Body of pancreas (tissue), 4 donors: ENCODE measurements at regions not wholly inside any gene's neighbourhood (a gene's known extent, or its start where the extent isn't known, plus 50 kb on each side); places are given as distances from the start of the nearest gene placed in this dataset.

Source experiments
- ATAC-seq: fragments of 150-250 bp; one replicate; pipeline ENCODE4 v1.9.1; 2016
- DNase-seq, 4 donors: peaks; one replicate each; pipeline ENCODE4 v3.0.0-alpha.2; 2019
- H3K27ac ChIP-seq, 4 donors: fragments of 200-600 bp; sonication (generic); 1 replicate in 3 of 4; 2 replicates in 1 of 4; pipeline versions ENCODE4 v1.5.1 to v1.6.1; 2016 to 2019; ENCODE audit warnings: mild to moderate bottlenecking in 1 of 4, mixed read lengths in 1 of 4, moderate library complexity in 1 of 4
- H3K27me3 ChIP-seq, 2 donors: fragments of 200-600 bp; sonication (generic); one replicate each; pipeline ENCODE4 v1.6.0; 2016; ENCODE audit warnings: mild to moderate bottlenecking in 1 of 2
- H3K36me3 ChIP-seq, 2 donors: fragments of 200-600 bp; sonication (generic); replicated peaks in 1 of 2; 2 replicates each; pipeline ENCODE4 v1.5.1; 2016; ENCODE audit warnings: low read depth in 2 of 2; ENCODE audit not compliant: insufficient read depth in 1 of 2
- H3K4me1 ChIP-seq: fragments of 200-600 bp; sonication (generic); one replicate; pipeline ENCODE4 v1.6.0; 2016
- H3K4me3 ChIP-seq, 2 donors: fragments of 200-600 bp; sonication (generic); 1 replicate in 1 of 2; 2 replicates in 1 of 2; pipeline ENCODE4 v1.5.1; 2016 to 2019
- H3K9me3 ChIP-seq, 3 donors: fragments of 200-600 bp; sonication (generic); 1 replicate in 2 of 3; 2 replicates in 1 of 3; pipeline ENCODE4 v1.5.1; 2016
- POLR2A ChIP-seq, 3 donors: fragments of 450-650 bp; IDR thresholded peaks; one replicate each; pipeline ENCODE4 v1.6.1; 2016; ENCODE audit warnings: antibody characterized with exemption in 3 of 3, mild to moderate bottlenecking in 2 of 3
- WGBS, 2 donors: methylation state at CpG; one replicate each; pipeline ENCODE4 v1.1.5; 2017; 5-methylcytosine and 5-hydroxymethylcytosine counted together
- intact Hi-C: fragments of 100-400 bp; cut with DNase I; formaldehyde crosslinking; loops from one replicate; pipeline ENCODE4 v1.15.1; 2023
- TF ChIP-seq, protein P1 (sequence below), 7 experiments: fragments of 450-650 bp in 4 of 7; fragments of 200-600 bp in 3 of 7; sonication (generic) in 3 of 7; IDR thresholded peaks; one replicate each; pipeline ENCODE4 v1.5.1; 2016 to 2019; ENCODE audit warnings: antibody characterized with exemption in 7 of 7

DNA sequence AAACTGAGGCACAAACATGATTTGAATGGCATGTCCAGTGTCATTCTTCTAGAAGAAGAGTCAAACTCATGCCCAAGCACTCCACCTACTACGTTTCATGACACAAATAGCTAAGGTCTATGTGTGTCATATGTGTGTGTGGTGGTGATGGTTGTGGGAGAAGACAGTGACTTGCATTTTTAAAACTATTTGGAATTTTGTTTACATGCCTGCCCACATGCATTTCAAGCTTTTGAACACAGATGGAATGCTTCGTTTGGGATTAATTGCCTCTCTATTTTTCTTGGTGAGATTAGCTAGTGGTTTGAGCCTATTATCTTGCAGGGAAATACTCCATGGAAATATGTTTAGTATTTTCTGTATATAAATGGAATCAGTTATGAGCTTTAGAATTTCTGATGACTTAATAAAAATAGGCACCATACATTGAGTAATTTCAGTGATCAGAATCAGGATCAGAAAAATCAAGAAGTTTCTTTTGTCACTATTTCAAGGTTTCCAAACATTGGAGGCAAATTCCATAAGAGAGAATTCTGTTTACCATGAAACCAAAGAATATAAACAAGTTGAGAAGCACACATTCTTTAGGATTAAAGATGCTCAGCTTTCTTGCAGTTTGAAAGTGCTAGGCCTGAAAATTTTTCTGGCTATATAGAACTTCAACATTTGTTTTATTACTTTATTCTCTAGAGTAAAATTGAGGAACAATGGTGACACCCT, 260.3 kb upstream of the SEMA6A start:
- TF ChIP-seq, protein P1, sequence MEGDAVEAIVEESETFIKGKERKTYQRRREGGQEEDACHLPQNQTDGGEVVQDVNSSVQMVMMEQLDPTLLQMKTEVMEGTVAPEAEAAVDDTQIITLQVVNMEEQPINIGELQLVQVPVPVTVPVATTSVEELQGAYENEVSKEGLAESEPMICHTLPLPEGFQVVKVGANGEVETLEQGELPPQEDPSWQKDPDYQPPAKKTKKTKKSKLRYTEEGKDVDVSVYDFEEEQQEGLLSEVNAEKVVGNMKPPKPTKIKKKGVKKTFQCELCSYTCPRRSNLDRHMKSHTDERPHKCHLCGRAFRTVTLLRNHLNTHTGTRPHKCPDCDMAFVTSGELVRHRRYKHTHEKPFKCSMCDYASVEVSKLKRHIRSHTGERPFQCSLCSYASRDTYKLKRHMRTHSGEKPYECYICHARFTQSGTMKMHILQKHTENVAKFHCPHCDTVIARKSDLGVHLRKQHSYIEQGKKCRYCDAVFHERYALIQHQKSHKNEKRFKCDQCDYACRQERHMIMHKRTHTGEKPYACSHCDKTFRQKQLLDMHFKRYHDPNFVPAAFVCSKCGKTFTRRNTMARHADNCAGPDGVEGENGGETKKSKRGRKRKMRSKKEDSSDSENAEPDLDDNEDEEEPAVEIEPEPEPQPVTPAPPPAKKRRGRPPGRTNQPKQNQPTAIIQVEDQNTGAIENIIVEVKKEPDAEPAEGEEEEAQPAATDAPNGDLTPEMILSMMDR (IDR thresholded peaks at IDR 0.05), result no peak
- TF ChIP-seq POLR2A (IDR thresholded peaks at IDR 0.05), result no peak
- intact Hi-C loops, result no loop called here
- no peaks in the 10 kb centered on the region for H3K27me3 ChIP-seq
- no peaks in the 10 kb centered on the region for H3K9me3 ChIP-seq
- H3K4me3 ChIP-seq, result no peak overlapping the region
- H3K27ac ChIP-seq, result no peak overlapping the region
- H3K4me1 ChIP-seq, result no peaks in the 10 kb centered on the region
- H3K36me3 ChIP-seq, result no peaks in the 10 kb centered on the region
- no peak for ATAC-seq
- WGBS, 2 donors, result 41 to 47% methylated on average over 2 of the region's 2 CpGs
- DNase-seq, result no peak

DNA sequence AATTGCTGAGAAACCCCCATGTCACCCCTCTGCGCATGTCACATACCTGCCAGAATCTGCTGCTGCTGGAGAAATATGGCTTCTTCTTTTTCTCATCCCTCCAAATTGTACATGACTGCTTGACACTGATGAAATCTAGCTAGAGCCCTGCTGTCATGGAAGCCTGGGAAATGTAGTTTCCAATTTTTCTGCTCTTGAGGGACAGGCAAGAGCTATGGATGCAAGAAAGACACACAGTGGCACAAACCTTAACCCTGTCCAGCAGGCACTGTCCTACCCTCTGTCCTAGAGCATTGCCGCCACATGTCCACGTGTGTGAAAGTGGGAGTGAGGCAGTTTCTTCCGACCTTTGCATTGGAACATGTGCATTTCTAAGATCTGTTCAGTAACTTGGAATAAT, 255.5 kb upstream of the SEMA6A start:
- no peaks in the 10 kb centered on the region for H3K9me3 ChIP-seq
- ATAC-seq, result no peak
- no peak for DNase-seq
- no peak for TF ChIP-seq POLR2A (IDR thresholded peaks at IDR 0.05)
- TF ChIP-seq, protein P1 (IDR thresholded peaks at IDR 0.05), result no peak
- no peaks in the 10 kb centered on the region for H3K27me3 ChIP-seq
- no peak overlapping the region for H3K27ac ChIP-seq
- no peak overlapping the region for H3K4me3 ChIP-seq
- WGBS, 2 donors, result 72 to 84% methylated on average over 4 of the region's 4 CpGs
- no peaks in the 10 kb centered on the region for H3K36me3 ChIP-seq
- intact Hi-C loops, result no loop called here
- no peaks in the 10 kb centered on the region for H3K4me1 ChIP-seq

DNA sequence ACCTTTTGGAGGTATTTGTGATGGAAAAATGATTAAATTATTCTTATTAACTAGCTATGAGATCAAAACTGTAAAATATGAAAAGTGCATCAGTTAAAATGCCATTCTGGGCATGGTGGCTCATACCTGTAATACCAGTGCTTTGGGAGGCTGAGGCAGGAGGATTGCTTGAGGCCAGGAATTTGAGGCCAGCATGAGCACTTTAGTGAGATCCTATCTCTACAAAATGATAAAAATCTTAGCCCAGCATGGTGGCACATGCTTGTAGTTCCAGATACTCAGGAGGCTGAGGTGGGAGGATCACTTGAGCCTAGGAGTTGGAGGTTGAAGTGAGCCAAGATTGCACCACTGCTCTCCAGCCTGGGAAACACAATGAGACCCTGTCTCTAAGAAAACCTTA, 252.5 kb upstream of the SEMA6A start:
- no peaks in the 10 kb centered on the region for H3K9me3 ChIP-seq
- no peak for DNase-seq
- no peaks in the 10 kb centered on the region for H3K27me3 ChIP-seq
- H3K36me3 ChIP-seq, result no peaks in the 10 kb centered on the region
- no peaks in the 10 kb centered on the region for H3K4me1 ChIP-seq
- no peak for ATAC-seq
- intact Hi-C loops, result no loop called here
- TF ChIP-seq POLR2A (IDR thresholded peaks at IDR 0.05), result no peak
- TF ChIP-seq, protein P1 (IDR thresholded peaks at IDR 0.05), result no peak
- H3K27ac ChIP-seq, result no peak overlapping the region
- H3K4me3 ChIP-seq, result no peak overlapping the region

DNA sequence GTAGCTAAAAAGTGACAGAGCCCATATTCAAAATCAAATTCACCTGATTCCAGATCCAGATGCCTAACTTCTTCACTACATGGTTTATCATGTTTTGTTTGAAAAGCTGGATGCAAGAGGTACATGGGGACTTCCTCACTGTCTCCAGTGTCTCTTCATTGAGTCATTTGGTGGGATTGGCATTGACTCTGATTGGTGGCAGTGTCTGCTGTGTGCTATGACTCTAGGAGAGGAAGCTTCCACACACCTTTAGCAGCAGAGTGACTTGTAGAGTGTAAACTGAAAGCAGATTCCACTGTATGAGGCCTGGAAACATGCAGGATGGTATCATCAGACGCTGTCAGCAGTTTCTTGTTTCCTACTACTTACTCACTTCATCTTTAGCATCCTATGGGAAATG, 250.9 kb upstream of the SEMA6A start:
- intact Hi-C loops, result no loop called here
- Histone ChIP-seq H3K4me3 (no peak overlapping the region), H3K27me3 (no peaks in the 10 kb centered on the region), H3K4me1 (no peaks in the 10 kb centered on the region), H3K9me3 (no peaks in the 10 kb centered on the region), H3K36me3 (no peaks in the 10 kb centered on the region), H3K27ac (no peak overlapping the region)
- no peak for TF ChIP-seq POLR2A (IDR thresholded peaks at IDR 0.05)
- DNase-seq (no peak), ATAC-seq (no peak)
- WGBS, 2 donors, result 67 to 71% methylated on average over 1 of the region's 1 CpG

DNA sequence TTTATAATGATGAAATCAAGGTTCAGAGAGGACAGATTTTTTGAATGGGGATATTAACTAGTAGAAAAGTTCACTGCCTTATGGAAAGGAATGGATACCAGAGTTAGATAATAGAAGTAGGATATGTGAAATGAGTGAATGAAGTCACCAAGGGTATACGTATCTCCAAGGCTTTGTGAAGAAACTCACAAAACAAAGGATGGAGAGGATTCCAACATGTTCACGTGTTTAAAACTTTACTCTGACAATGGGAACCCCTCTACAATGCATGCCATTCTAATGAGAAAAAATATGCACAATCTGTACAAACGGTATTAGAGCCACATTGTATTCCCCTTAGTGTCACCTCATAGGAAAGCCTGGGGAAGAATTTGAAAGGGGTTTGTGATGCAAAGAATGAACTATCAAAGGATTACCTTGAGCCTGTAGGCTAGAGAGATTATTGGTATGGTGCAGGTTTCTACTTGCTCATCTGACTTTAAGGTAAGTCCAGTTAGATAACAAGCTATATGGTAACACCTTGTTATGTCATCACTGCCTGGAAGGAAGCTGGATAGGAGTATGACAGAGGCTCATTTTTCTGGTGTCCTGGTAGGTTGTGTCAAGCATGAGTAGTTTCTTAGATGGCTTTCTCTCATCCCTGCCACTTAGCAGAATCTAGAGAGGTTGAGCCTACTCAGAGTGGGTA, 250.3 kb upstream of the SEMA6A start:
- 57 to 65% methylated on average over 3 of the region's 3 CpGs for WGBS, 2 donors

More for the DNA sequence above, 250.3 kb upstream of the SEMA6A start:
- Histone ChIP-seq H3K27me3 (no peaks in the 10 kb centered on the region), H3K9me3 (no peaks in the 10 kb centered on the region), H3K36me3 (no peaks in the 10 kb centered on the region), H3K4me3 (no peak overlapping the region), H3K27ac (no peak overlapping the region), H3K4me1 (no peaks in the 10 kb centered on the region)
- intact Hi-C loops, result no loop called here
- no peak for TF ChIP-seq POLR2A (IDR thresholded peaks at IDR 0.05)
- TF ChIP-seq, protein P1 (IDR thresholded peaks at IDR 0.05), result no peak
- no peak for DNase-seq
- ATAC-seq, result no peak
